ENCODE measurements at regions not wholly inside any gene's neighbourhood (a gene's known extent, or its start where the extent isn't known, plus 50 kb on each side); places are given as distances from the start of the nearest gene placed in this dataset.
A peak's percentile ranks its signal among the peaks of the same experiment; 100 is the strongest.

GRCh38 chr12:97943359-97943758 is 480.8 kb downstream of the RMST start:
- Mint-ChIP-seq H3K36me3 (ENCODE audit: insufficient read depth) (peaks cover 3% of the 10 kb centered on the region), H3K4me1 (ENCODE audit: low read depth) (no peaks in the 10 kb centered on the region), H3K27ac (no peak overlapping the region), H3K27me3 (no peaks in the 10 kb centered on the region), H3K9me3 (ENCODE audit: low read depth) (peaks cover 14% of the 10 kb centered on the region), H3K4me3 (ENCODE audit: low read depth) (no peak overlapping the region)
- DNase-seq (ENCODE audit: low spot score, unreplicated experiment) = no peak
- peak; percentile 7 for TF ChIP-seq CTCF (IDR thresholded peaks at IDR 0.05; ENCODE audit: unreplicated experiment)

- DNase-seq (ENCODE audit: low spot score, unreplicated experiment) = no peak
- Mint-ChIP-seq H3K9me3 (ENCODE audit: low read depth) (peaks cover 20% of the 10 kb centered on the region), H3K36me3 (ENCODE audit: insufficient read depth) (peaks cover 3% of the 10 kb centered on the region), H3K4me1 (ENCODE audit: low read depth) (no peaks in the 10 kb centered on the region), H3K4me3 (ENCODE audit: low read depth) (no peak overlapping the region), H3K27ac (no peak overlapping the region), H3K27me3 (no peaks in the 10 kb centered on the region)
- TF ChIP-seq CTCF (IDR thresholded peaks at IDR 0.05; ENCODE audit: unreplicated experiment) = no peak
Observed at GRCh38 chr12:97944576-97944975, 482.0 kb downstream of the RMST start.

GRCh38 chr12:97946701-97947100 is 484.1 kb downstream of the RMST start:
- peaks cover 3% of the 10 kb centered on the region for H3K36me3 Mint-ChIP-seq (ENCODE audit: insufficient read depth)

GRCh38 chr12:97948591-97948990 is 486.0 kb downstream of the RMST start:
- DNase-seq (ENCODE audit: low spot score, unreplicated experiment) = no peak
- Mint-ChIP-seq H3K9me3 (ENCODE audit: low read depth) (peaks cover 20% of the 10 kb centered on the region), H3K36me3 (ENCODE audit: insufficient read depth) (peaks cover 3% of the 10 kb centered on the region), H3K27me3 (no peaks in the 10 kb centered on the region), H3K4me1 (ENCODE audit: low read depth) (peaks cover 1% of the 10 kb centered on the region), H3K27ac (no peak overlapping the region), H3K4me3 (ENCODE audit: low read depth) (no peak overlapping the region)
- TF ChIP-seq CTCF (IDR thresholded peaks at IDR 0.05; ENCODE audit: unreplicated experiment) = no peak

More at GRCh38 chr12:97946701-97947100, 484.1 kb downstream of the RMST start:
- H3K4me3 Mint-ChIP-seq (ENCODE audit: low read depth) = no peak overlapping the region
- H3K27me3 Mint-ChIP-seq = no peaks in the 10 kb centered on the region
- DNase-seq (ENCODE audit: low spot score, unreplicated experiment) = no peak
- H3K4me1 Mint-ChIP-seq (ENCODE audit: low read depth) = peaks cover 1% of the 10 kb centered on the region
- TF ChIP-seq CTCF (IDR thresholded peaks at IDR 0.05; ENCODE audit: unreplicated experiment) = no peak
- no peak overlapping the region for H3K27ac Mint-ChIP-seq
- H3K9me3 Mint-ChIP-seq (ENCODE audit: low read depth) = peaks cover 20% of the 10 kb centered on the region

GRCh38 chr12:97951239-97951638 is 488.6 kb downstream of the RMST start:
- peaks cover 20% of the 10 kb centered on the region for H3K9me3 Mint-ChIP-seq (ENCODE audit: low read depth)
- H3K4me1 Mint-ChIP-seq (ENCODE audit: low read depth) = peaks cover 1% of the 10 kb centered on the region
- peaks cover 3% of the 10 kb centered on the region for H3K36me3 Mint-ChIP-seq (ENCODE audit: insufficient read depth)
- H3K4me3 Mint-ChIP-seq (ENCODE audit: low read depth) = no peak overlapping the region
- no peaks in the 10 kb centered on the region for H3K27me3 Mint-ChIP-seq
- no peak overlapping the region for H3K27ac Mint-ChIP-seq
- DNase-seq (ENCODE audit: low spot score, unreplicated experiment) = no peak
- no peak for TF ChIP-seq CTCF (IDR thresholded peaks at IDR 0.05; ENCODE audit: unreplicated experiment)

All from progenitor cell of endocrine pancreas (in vitro differentiated cells).